OCI-LY1 (cell line): ENCODE measurements at regions not wholly inside any gene's neighbourhood (a gene's known extent, or its start where the extent isn't known, plus 50 kb on each side); places are given as distances from the start of the nearest gene placed in this dataset.

Experiments
- H2AFZ ChIP-seq: fragments of 200-600 bp; sonication (generic), shearing (Covaris generic); 2 replicates; pipeline ENCODE4 v1.6.0; 2014; ENCODE audit warnings: antibody characterized with exemption, mild to moderate bottlenecking, low read length
- H3F3A ChIP-seq: fragments of 200-600 bp; sonication (generic), shearing (Covaris generic); 2 replicates; pipeline ENCODE4 v1.6.0; 2014; ENCODE audit warnings: mild to moderate bottlenecking, antibody characterized with exemption, low read length, moderate library complexity; ENCODE audit not compliant: insufficient read depth
- H3K27ac ChIP-seq: fragments of 200-600 bp; sonication (generic); 2 replicates; pipeline ENCODE4 v1.5.1; 2014; ENCODE audit warnings: low read length, mixed run types, mild to moderate bottlenecking, low read depth; ENCODE audit not compliant: poor library complexity, severe bottlenecking
- H3K27me3 ChIP-seq: fragments of 200-600 bp; sonication (generic); 2 replicates; pipeline ENCODE4 v1.6.0; 2014; ENCODE audit warnings: antibody characterized with exemption, mild to moderate bottlenecking, low read length, moderate library complexity; ENCODE audit not compliant: insufficient read depth
- H3K36me3 ChIP-seq: fragments of 200-600 bp; sonication (generic); 2 replicates; pipeline ENCODE4 v1.6.1; 2014; ENCODE audit warnings: mild to moderate bottlenecking, antibody characterized with exemption, low read length, moderate library complexity, mixed read lengths; ENCODE audit not compliant: insufficient read depth
- H3K4me1 ChIP-seq: fragments of 200-600 bp; sonication (generic); 2 replicates; pipeline ENCODE4 v1.5.1; 2014; ENCODE audit warnings: mild to moderate bottlenecking, low read length, moderate library complexity; ENCODE audit not compliant: insufficient read depth, severe bottlenecking
- H3K4me2 ChIP-seq: fragments of 200-600 bp; sonication (generic), shearing (Covaris generic); 2 replicates; pipeline ENCODE4 v1.6.1; 2014; ENCODE audit warnings: low read length
- H3K4me3 ChIP-seq: fragments of 200-600 bp; sonication (generic); 2 replicates; pipeline ENCODE4 v1.5.1; 2014; ENCODE audit warnings: low read length, low read depth, mild to moderate bottlenecking, mixed read lengths; ENCODE audit not compliant: poor library complexity, severe bottlenecking
- H3K79me2 ChIP-seq: fragments of 200-600 bp; shearing (Covaris generic); 2 replicates; pipeline ENCODE4 v1.6.1; 2016; ENCODE audit warnings: mixed run types, low read length, mixed read lengths; ENCODE audit not compliant: insufficient read depth
- H3K9ac ChIP-seq: fragments of 200-600 bp; sonication (generic), shearing (Covaris generic); 2 replicates; pipeline ENCODE4 v1.6.1; 2014; ENCODE audit warnings: mild to moderate bottlenecking, low read length, mixed read lengths
- H3K9me2 ChIP-seq: fragments of 200-600 bp; sonication (generic), shearing (Covaris generic); 2 replicates; pipeline ENCODE4 v1.6.1; 2014; ENCODE audit warnings: low read depth, mild to moderate bottlenecking, low read length, mixed read lengths
- H3K9me3 ChIP-seq: fragments of 200-600 bp; shearing (Covaris generic); 2 replicates; pipeline ENCODE4 v1.6.1; 2014; ENCODE audit warnings: low read length, mixed read lengths
- H4K20me1 ChIP-seq: fragments of 200-600 bp; sonication (generic), shearing (Covaris generic); 2 replicates; pipeline ENCODE4 v1.6.0; 2016; ENCODE audit warnings: mild to moderate bottlenecking, low read length; ENCODE audit not compliant: insufficient read depth
- EZH2 ChIP-seq: fragments of 200-600 bp; sonication (generic), shearing (Covaris generic); IDR thresholded peaks from 2 replicates; pipeline ENCODE4 v1.8.0; 2017; ENCODE audit warnings: borderline replicate concordance, mixed run types, mild to moderate bottlenecking, antibody characterized with exemption, low read length, moderate library complexity, mixed read lengths
- TF ChIP-seq, protein P1 (sequence below): fragments of 200-600 bp; sonication (generic), shearing (Covaris generic); IDR thresholded peaks from 2 replicates; pipeline ENCODE4 v1.5.1; 2017; ENCODE audit warnings: mild to moderate bottlenecking, antibody characterized with exemption, low read length, moderate library complexity, mixed read lengths

DNA sequence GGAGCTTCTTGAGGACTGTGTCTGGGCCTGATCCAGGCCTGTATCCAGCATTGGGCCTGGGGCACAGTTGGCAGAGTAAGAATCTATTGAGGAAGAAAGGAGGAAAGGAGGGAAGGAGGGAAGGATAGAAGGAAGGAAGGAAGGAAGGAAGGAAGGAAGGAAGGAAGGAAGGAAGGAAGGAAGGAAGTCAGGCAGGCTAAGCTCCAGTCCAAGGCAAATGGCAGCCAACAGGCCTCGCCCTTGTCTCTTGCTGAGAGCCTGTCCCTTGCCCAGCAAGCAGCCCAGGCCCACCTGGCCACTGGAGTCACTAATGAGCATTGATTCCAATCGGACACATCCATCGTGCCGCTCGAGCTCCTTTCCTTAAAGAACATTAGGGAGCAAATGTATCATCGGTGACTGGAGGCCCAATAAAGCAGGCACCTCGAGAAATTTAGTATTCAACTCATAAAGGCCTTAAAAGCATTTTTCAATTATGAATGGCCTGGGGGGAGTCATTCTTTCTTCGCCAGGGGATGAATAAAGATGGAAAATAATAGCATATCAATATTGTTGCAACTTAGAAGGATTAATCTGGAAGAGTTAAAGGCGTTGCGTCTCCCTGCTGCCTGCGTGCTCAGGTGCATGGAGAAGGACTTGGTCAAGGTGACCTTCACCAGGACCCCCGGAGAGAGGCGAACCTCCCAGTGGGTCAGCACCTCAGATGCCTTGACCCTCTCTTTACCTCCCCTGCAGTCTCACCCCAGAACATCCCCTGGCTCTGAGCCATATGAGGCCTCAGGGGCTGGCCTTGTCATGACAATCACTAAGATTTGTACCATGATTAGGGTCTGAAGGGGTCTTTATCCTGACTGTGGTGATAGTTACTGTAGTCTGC lies 144.5 kb upstream of the RUNX3 start:
- TF ChIP-seq EZH2 = no peak
- TF ChIP-seq, protein P1, sequence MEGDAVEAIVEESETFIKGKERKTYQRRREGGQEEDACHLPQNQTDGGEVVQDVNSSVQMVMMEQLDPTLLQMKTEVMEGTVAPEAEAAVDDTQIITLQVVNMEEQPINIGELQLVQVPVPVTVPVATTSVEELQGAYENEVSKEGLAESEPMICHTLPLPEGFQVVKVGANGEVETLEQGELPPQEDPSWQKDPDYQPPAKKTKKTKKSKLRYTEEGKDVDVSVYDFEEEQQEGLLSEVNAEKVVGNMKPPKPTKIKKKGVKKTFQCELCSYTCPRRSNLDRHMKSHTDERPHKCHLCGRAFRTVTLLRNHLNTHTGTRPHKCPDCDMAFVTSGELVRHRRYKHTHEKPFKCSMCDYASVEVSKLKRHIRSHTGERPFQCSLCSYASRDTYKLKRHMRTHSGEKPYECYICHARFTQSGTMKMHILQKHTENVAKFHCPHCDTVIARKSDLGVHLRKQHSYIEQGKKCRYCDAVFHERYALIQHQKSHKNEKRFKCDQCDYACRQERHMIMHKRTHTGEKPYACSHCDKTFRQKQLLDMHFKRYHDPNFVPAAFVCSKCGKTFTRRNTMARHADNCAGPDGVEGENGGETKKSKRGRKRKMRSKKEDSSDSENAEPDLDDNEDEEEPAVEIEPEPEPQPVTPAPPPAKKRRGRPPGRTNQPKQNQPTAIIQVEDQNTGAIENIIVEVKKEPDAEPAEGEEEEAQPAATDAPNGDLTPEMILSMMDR = no peak
- H3K79me2 ChIP-seq = no peaks in the 10 kb centered on the region
- peaks cover 17% of the 10 kb centered on the region; the same call in 1 of the 2 replicates for H3K27me3 ChIP-seq
- no peaks in the 10 kb centered on the region for H3K36me3 ChIP-seq
- no peaks in the 10 kb centered on the region for H4K20me1 ChIP-seq
- H3K9me2 ChIP-seq = no peaks in the 10 kb centered on the region
- H3K4me1 ChIP-seq = no peaks in the 10 kb centered on the region
- H3K4me2 ChIP-seq = no peak overlapping the region
- H3K9me3 ChIP-seq = peaks cover 8% of the 10 kb centered on the region
- no peak overlapping the region for H2AFZ ChIP-seq
- H3K9ac ChIP-seq = no peak overlapping the region
- no peak overlapping the region for H3K27ac ChIP-seq
- no peaks in the 10 kb centered on the region for H3F3A ChIP-seq
- no peak overlapping the region for H3K4me3 ChIP-seq

GRCh38 chr1:25073640-25074270 lies 143.7 kb upstream of the RUNX3 start:
- Histone ChIP-seq H3K79me2 (no peaks in the 10 kb centered on the region), H3K4me2 (no peak overlapping the region), H3K9ac (no peak overlapping the region), H3K9me2 (no peaks in the 10 kb centered on the region), H3K27ac (no peak overlapping the region), H3K9me3 (peaks cover 8% of the 10 kb centered on the region), H3K27me3 (peaks cover 17% of the 10 kb centered on the region; the same call in 1 of the 2 replicates), H3K4me3 (no peak overlapping the region), H3K36me3 (no peaks in the 10 kb centered on the region), H2AFZ (no peak overlapping the region), H3F3A (no peaks in the 10 kb centered on the region), H3K4me1 (no peaks in the 10 kb centered on the region), H4K20me1 (no peaks in the 10 kb centered on the region)
- TF ChIP-seq EZH2 = no peak
- TF ChIP-seq, protein P1 = no peak

DNA sequence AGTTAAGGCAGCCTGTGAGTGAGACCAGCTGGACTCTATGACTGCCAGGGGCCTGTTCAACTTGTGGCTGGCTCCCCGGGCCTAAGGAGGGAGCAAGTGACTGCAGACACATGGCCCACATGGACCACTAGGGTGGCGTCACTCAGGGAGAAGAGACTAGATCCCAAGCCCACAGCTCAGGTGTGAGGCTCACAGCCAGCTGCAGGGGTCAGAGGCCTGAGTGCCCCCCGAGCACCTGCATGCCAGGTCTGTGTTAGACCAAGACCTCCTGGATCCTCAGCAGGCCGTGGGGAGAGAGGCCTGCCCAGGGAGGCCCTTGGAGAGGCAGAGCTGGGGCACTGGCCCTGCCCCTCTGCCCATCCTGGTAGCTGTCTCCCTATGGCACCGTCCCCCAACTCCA lies 142.4 kb upstream of the RUNX3 start:
- no peaks in the 10 kb centered on the region for H3K4me1 ChIP-seq
- no peak overlapping the region for H3K4me3 ChIP-seq
- no peaks in the 10 kb centered on the region for H4K20me1 ChIP-seq
- peaks cover 17% of the 10 kb centered on the region; the same call in 1 of the 2 replicates for H3K27me3 ChIP-seq
- H3K4me2 ChIP-seq = no peak overlapping the region
- no peak overlapping the region for H2AFZ ChIP-seq
- no peak overlapping the region for H3K9ac ChIP-seq
- TF ChIP-seq, protein P1 = no peak
- no peak for TF ChIP-seq EZH2
- no peaks in the 10 kb centered on the region for H3K36me3 ChIP-seq
- H3F3A ChIP-seq = no peaks in the 10 kb centered on the region
- no peaks in the 10 kb centered on the region for H3K9me2 ChIP-seq
- no peak overlapping the region for H3K27ac ChIP-seq
- H3K79me2 ChIP-seq = no peaks in the 10 kb centered on the region
- H3K9me3 ChIP-seq = peaks cover 6% of the 10 kb centered on the region
